Gastrocnemius medialis (tissue), 4 donors: ENCODE measurements at regions not wholly inside any gene's neighbourhood (a gene's known extent, or its start where the extent isn't known, plus 50 kb on each side); places are given as distances from the start of the nearest gene placed in this dataset.

ENCODE experiments used
- ATAC-seq, 2 donors: fragments of 150-250 bp; one replicate each; pipeline ENCODE4 v1.9.1; 2016
- DNase-seq, 2 donors: peaks; one replicate each; pipeline ENCODE4 v3.0.0-alpha.2; 2019
- H3K27ac ChIP-seq, 4 donors: fragments of 200-600 bp; sonication (generic); 1 replicate in 1 of 4; 2 replicates in 3 of 4; pipeline ENCODE4 v1.5.1; 2016 to 2018; ENCODE audit warnings: mild to moderate bottlenecking in 2 of 4, moderate library complexity in 1 of 4
- H3K27me3 ChIP-seq, 3 donors: fragments of 200-600 bp; sonication (generic) in 2 of 3; 1 replicate in 1 of 3; 2 replicates in 2 of 3; pipeline versions ENCODE4 v1.5.1 to v1.6.0; 2016 to 2019; ENCODE audit warnings: mild to moderate bottlenecking in 1 of 3, moderate library complexity in 1 of 3
- H3K36me3 ChIP-seq, 2 donors: fragments of 200-600 bp; sonication (generic) in 1 of 2; one replicate each; pipeline ENCODE4 v1.5.1; 2017 to 2018
- H3K4me1 ChIP-seq, 2 donors: fragments of 200-600 bp; sonication (generic) in 1 of 2; one replicate each; pipeline ENCODE4 v1.5.1; 2016 to 2017; ENCODE audit warnings: mild to moderate bottlenecking in 2 of 2
- H3K4me3 ChIP-seq, 4 donors: fragments of 200-600 bp; sonication (generic) in 3 of 4; 1 replicate in 1 of 4; 2 replicates in 3 of 4; pipeline ENCODE4 v1.5.1; 2016 to 2019; ENCODE audit warnings: mild to moderate bottlenecking in 2 of 4
- H3K9me3 ChIP-seq, 3 donors: fragments of 200-600 bp; sonication (generic) in 2 of 3; 1 replicate in 1 of 3; 2 replicates in 2 of 3; pipeline ENCODE4 v1.5.1; 2016 to 2019
- CTCF ChIP-seq, 5 experiments: fragments of 450-650 bp in 3 of 5; fragments of 200-600 bp in 2 of 5; sonication (generic) in 2 of 5; IDR thresholded peaks in 4 of 5; conservative IDR thresholded peaks in 1 of 5; 1 replicate in 4 of 5; 2 replicates in 1 of 5; pipeline ENCODE4 v1.5.1; 2016 to 2019; ENCODE audit warnings: antibody characterized with exemption in 5 of 5, mild to moderate bottlenecking in 3 of 5, moderate library complexity in 3 of 5
- POLR2A ChIP-seq, 2 donors: fragments of 450-650 bp; IDR thresholded peaks; one replicate each; pipeline ENCODE4 v1.6.1; 2017; ENCODE audit warnings: antibody characterized with exemption in 2 of 2, mild to moderate bottlenecking in 2 of 2, moderate library complexity in 2 of 2
- in situ Hi-C, 4 donors: fragments of 200-750 bp; cut with MboI; loops; one replicate each; pipeline versions ENCODE4 v1.15.0 to v1.8.0; 2017; ENCODE audit warnings: low sequenced_read_pairs in 4 of 4
- intact Hi-C: fragments of 100-400 bp; cut with DNase I; formaldehyde crosslinking; loops from one replicate; pipeline ENCODE4 v1.15.1; 2023; ENCODE audit warnings: low total_unique reads

GRCh38 chr21:25323356-25323949, 283.8 kb downstream of the MRPL39 start:
- TF ChIP-seq CTCF (IDR thresholded peaks at IDR 0.05 in 4 of 5, conservative IDR thresholded peaks at IDR 0.05 in 1 of 5): no peak
- TF ChIP-seq POLR2A (IDR thresholded peaks at IDR 0.05): no peak
- DNase-seq (no peak), ATAC-seq (no peak)
- Histone ChIP-seq H3K27me3 (no peaks in the 10 kb centered on the region), H3K36me3 (no peaks in the 10 kb centered on the region), H3K27ac (no peak overlapping the region), H3K4me3 (no peak overlapping the region), H3K4me1 (no peaks in the 10 kb centered on the region), H3K9me3 (no peaks in the 10 kb centered on the region)
- in situ Hi-C loops (no loop called here), intact Hi-C loops (no loop called here)

GRCh38 chr21:25314247-25314646, 293.0 kb downstream of the MRPL39 start:
- no peak for TF ChIP-seq POLR2A (IDR thresholded peaks at IDR 0.05)
- TF ChIP-seq CTCF (IDR thresholded peaks at IDR 0.05 in 4 of 5, conservative IDR thresholded peaks at IDR 0.05 in 1 of 5): no peak
- Histone ChIP-seq H3K9me3 (no peaks in the 10 kb centered on the region), H3K27me3 (no peaks in the 10 kb centered on the region), H3K4me3 (no peak overlapping the region), H3K4me1 (no peaks in the 10 kb centered on the region), H3K36me3 (no peaks in the 10 kb centered on the region), H3K27ac (no peak overlapping the region)
- in situ Hi-C loops: no loop called here
- ATAC-seq (no peak), DNase-seq (no peak)
- intact Hi-C loops: no loop called here

- no peaks in the 10 kb centered on the region for H3K36me3 ChIP-seq
- H3K9me3 ChIP-seq: no peaks in the 10 kb centered on the region
- H3K4me1 ChIP-seq: no peaks in the 10 kb centered on the region
- H3K27me3 ChIP-seq: no peaks in the 10 kb centered on the region
- ATAC-seq (no peak), DNase-seq (no peak)
- in situ Hi-C loops (no loop called here), intact Hi-C loops (no loop called here)
- H3K27ac ChIP-seq: no peak overlapping the region
- no peak for TF ChIP-seq CTCF (IDR thresholded peaks at IDR 0.05 in 4 of 5, conservative IDR thresholded peaks at IDR 0.05 in 1 of 5)
- no peak for TF ChIP-seq POLR2A (IDR thresholded peaks at IDR 0.05)
- no peak overlapping the region for H3K4me3 ChIP-seq
These were observed 293.5 kb downstream of the MRPL39 start for GRCh38 chr21:25313829-25314228.

GRCh38 chr21:25307489-25307888, 299.8 kb downstream of the MRPL39 start:
- H3K36me3 ChIP-seq: no peaks in the 10 kb centered on the region
- intact Hi-C loops: no loop called here

More at GRCh38 chr21:25307489-25307888, 299.8 kb downstream of the MRPL39 start:
- H3K4me3 ChIP-seq: no peak overlapping the region
- H3K9me3 ChIP-seq: no peaks in the 10 kb centered on the region
- in situ Hi-C loops: no loop called here
- DNase-seq (no peak), ATAC-seq (no peak)
- H3K27ac ChIP-seq: no peak overlapping the region
- TF ChIP-seq POLR2A (IDR thresholded peaks at IDR 0.05): no peak
- no peak for TF ChIP-seq CTCF (IDR thresholded peaks at IDR 0.05 in 4 of 5, conservative IDR thresholded peaks at IDR 0.05 in 1 of 5)
- H3K27me3 ChIP-seq: no peaks in the 10 kb centered on the region
- H3K4me1 ChIP-seq: no peaks in the 10 kb centered on the region
